NCI-H748 (cell line): ENCODE measurements at regions not wholly inside any gene's neighbourhood (a gene's known extent, or its start where the extent isn't known, plus 50 kb on each side); places are given as distances from the start of the nearest gene placed in this dataset.
A peak's percentile ranks its signal among the peaks of the same experiment; 100 is the strongest.
"Not testable (repeated sequence)": the region's sequence is repeated elsewhere in the genome, so short reads cannot be mapped to it uniquely, and the experiment has no call there.

ENCODE experiments used
- DNase-seq: peaks from one replicate; lab custom pipeline; 2025; ENCODE audit not compliant: unreplicated experiment; lab: John Stamatoyannopoulos, UW

DNA sequence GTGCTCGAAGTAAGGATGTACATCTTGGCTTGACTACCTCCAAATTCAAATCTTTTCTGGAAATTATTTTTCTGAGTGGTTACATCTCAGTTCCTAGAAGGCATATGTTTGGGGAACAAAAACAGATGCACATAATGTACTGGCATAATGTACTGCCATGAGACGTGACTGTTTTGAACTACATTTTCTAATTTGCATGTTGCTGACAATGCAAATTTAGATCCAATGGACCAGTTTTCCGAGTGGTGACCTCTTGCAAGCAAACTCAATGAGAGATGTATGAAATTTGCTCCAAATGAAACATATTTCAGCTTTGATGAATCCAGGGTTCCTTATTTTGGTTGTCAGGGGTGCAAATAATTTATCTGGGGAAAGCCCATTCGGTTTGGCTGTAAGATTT is 694.3 kb downstream of the GRXCR1 start:
- DNase-seq, result no peak

DNA sequence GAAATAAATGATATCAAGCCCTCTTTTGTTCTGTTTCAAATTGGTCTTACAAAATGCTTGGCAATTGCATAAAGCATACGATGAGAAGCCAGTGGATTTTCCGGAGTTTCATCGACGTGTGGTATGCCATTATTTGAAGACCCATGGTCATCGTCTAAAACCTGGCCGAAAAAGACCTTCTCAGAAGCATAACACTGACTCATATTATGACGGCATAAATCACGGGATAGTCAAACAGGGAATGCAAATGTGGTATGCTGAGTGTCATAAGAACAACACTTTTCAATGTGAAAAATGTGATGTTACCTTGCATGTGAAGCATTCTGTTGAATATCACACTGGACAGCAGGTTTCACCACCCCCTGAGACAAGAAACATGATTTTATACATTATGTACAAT is 695.2 kb downstream of the GRXCR1 start:
- DNase-seq, result no peak

DNA sequence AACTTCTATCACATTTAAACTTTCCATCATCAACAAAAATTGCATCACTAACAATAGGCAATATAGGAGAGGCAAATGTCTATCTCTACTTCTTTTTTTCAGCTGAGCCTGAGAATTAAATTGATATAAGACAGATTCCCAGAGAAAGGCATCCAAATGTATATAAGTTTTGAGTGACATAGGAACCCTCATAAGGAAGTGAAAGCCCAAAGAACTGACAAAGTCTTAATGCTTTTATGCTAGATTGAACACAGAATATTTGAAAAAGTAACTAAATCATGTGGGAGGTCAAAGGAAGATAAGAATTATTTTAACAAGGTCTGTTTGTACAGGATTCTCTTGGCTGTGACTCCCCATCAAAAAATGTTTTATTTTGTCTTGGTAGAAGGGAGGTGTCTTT is 714.9 kb downstream of the GRXCR1 start:
- DNase-seq, result no peak

DNA sequence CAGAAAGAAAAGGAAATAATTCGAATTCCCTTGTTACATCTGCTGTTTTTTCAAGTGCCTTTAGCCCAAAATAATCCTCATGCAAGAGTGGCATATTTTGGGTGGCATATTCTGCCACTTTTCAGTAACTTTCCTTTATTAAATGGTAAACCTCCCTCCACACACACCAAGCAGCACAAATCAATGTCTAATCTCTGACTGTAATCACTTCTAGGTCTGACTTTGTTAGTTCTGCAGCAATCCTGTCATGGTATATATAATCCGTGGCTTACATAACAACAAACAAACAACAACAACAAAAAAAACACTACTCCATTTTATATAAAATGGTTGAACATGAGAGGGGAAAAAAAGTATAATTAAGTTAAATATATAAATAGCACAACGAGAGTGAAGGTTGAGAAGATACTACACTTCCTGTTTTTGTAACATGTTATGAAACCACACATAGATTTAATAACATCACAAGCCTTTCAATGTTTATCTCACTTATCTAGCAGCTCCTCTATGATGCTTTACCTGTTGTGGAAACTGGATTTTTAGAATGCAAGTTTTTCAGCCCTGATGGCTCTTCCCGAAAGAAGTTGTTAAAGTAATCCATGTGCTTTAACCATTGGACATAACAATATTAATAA is 715.4 kb downstream of the GRXCR1 start:
- no peak for DNase-seq

DNA sequence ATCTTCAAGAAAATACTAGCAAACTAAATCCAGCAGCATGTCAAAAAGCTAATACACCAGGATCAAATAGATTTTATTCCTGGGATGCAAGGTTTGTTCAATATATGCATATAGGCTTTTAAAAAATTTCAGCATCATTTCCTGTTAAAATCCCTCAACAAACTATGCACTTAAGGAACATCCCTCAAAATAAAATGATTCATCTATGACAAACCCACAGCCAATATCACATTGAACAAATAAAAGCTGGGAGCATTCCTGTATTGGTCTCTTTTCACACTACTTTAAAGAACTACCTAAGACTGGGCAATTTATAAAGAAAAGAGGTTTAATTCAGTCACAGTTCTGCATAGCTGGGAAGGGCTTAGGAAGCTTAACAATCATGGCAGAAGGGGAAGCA is 726.7 kb downstream of the GRXCR1 start:
- DNase-seq, result no peak

DNA sequence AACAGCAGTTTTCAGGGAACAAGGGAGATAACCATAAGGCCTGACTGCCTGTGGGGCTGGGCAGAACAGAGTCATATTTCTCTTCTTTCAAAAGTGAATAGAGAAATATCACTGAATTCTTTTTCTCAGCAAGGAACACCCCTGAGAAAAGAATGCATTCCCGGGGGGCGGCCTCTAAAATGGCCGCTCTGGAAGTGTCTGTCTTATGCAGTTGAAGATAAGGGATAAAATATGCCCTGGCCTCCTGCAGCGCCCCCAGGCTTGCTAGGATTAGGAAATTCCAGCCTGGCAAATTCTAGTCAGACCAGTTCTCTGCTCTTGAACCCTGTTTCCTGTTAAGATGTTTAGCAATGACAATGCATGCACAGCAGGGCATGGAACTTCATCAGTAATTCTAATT is 745.4 kb downstream of the GRXCR1 start:
- not testable (repeated sequence) for DNase-seq

DNA sequence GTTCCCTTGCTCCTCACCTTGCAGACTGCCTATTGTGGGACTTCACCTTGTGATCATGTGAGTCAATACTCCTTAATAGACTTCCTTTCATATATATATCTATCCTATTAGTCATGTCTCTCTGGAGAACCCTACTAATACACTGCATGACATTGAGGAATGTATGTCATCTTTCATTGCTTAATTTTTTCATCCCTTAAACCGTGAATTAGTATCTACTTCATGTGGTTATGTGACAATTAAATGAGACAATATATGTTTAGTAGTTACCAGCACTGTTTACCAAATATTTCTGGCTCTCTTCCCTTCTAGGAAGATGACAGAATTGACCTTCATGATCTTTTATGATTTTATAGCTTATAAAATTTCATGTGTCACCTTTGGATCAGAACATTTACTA is 759.5 kb downstream of the GRXCR1 start:
- DNase-seq, result no peak

DNA sequence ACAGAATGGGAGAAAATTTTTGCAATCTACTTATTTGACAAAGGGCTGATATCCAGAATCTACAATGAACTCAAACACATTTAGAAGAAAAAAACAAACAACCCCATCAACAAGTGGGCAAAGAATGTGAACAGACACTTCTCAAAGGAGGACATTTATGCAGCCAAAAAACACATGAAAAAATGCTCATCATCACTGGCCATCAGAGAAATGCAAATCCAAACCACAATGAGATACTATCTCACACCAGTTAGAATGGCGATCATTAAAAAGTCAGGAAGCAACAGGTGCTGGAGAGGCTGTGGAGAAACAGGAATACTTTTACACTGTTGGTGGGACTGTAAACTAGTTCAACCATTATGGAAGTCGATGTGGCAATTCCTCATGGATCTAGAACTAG is 767.0 kb downstream of the GRXCR1 start:
- not testable (repeated sequence) for DNase-seq

DNA sequence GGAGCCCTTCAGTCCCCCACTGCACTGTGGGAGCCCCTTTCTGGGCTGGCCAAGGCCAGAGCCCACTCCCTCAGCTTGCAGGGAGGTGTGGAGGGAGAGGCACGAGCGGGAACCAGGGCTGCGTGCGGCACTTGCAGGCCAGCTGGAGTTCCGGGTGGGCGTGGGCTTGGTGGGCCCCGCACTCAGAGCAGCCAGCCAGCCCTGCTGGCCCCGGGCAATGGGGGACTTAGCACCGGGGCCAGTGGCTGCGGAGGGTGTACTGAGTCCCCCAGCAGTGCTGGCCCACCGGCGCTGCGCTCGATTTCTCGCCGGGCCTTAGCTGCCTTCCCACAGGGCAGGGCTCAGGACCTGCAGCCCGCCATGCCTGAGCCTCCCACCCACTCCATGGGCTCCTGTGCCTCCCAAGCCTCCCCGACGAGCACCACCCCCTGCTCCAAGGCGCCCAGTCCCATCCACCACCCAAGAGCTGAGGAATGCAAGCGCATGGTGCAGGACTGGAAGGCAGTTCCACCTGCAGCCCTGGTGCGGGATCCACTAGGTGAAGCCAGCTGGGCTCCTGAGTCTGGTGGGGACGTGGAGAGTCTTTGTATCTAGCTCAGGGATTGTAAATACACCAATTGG is 776.2 kb downstream of the KCTD8 start:
- not testable (repeated sequence) for DNase-seq

DNA sequence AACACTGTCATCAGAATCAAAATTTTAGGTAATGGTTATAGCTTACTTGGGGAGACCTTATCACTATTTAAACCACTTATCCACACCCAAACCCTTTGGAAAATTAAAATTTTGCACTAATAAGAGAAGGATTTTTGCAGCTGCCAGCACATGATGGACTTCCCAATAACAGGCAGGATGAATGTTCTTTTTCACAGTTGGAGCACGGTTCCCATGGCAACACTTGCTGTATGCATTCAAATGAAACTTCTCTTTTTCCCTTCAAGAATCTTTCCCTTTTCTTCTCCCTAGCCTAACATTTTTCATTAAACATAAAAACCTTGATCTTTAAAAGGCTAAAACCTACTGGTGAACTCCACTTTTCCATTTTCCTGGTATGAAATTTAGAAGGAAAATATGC is 768.2 kb downstream of the KCTD8 start:
- peak; percentile 27 for DNase-seq

DNA sequence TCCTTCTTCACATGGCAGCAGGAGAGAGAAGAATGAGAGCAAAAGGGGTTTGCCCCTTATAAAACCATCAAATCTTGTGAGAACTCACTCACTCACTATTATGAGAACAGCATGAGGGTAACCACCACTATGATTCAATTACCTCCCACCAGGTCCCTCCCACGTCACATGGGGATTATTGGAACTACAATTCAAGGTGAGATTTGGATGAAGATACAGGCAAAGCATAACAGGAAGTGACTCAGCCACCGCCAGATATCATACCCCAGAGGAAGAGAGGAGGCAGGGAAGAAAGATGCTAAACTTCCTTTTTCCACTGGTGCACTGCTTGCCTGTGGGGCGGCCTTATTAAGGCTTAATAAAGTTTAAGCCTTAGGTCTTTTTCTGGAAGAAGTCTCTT is 766.1 kb downstream of the KCTD8 start:
- DNase-seq, result no peak

DNA sequence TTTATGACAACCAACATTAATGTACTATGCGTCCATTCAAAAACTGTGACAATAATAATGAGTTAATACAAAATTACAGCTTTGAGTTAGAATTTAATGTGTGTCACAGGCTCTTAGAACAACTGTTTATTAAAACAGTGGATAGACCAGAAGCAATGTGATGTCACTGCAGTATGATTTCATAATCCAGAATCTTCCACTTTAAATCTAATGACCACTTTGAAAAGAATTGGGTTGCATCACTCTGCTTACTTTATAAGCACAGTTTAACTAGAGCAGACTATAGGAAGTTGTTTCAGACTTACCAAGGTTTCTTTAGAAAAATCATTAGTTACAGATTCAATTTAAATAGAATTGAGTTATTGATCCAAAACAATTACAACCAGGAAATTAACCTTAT is 758.5 kb downstream of the KCTD8 start:
- no peak for DNase-seq

DNA sequence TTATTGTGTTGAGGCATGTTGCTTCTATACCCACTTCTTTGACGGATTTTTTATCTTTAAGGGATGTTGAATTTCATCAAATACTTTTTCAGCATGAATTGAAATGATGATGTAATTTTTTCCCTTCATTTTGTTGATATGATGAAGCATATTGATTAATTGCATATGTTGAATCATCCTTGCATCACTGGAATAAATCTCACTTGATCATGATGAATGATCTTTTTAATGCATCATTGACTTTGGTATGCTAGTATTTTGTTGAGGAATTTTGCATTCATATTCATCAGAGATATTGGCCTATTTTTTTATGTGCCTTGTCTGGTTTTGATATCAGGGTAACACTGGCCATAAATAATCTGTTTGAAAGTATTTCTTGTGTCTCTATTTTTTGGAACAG is 754.7 kb downstream of the KCTD8 start:
- DNase-seq, result no peak

DNA sequence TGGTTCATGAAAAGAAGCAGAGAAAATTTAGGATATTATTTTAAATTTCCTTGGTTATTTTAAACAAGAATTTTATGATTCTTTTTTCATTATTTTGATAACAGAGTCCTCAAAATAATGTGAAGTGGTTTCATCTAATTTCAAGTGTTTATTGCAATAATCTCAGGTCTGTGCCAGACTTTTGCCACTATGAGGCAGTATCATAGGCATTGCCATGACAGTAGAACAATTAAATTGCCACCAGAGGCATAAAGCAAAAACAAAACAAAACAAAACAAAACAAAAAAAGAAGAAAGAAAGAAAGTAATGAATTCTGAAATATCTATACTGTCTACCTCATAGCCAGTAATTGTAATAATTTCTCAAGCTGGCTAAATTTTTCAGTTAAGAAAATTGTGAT is 739.2 kb downstream of the KCTD8 start:
- no peak for DNase-seq

DNA sequence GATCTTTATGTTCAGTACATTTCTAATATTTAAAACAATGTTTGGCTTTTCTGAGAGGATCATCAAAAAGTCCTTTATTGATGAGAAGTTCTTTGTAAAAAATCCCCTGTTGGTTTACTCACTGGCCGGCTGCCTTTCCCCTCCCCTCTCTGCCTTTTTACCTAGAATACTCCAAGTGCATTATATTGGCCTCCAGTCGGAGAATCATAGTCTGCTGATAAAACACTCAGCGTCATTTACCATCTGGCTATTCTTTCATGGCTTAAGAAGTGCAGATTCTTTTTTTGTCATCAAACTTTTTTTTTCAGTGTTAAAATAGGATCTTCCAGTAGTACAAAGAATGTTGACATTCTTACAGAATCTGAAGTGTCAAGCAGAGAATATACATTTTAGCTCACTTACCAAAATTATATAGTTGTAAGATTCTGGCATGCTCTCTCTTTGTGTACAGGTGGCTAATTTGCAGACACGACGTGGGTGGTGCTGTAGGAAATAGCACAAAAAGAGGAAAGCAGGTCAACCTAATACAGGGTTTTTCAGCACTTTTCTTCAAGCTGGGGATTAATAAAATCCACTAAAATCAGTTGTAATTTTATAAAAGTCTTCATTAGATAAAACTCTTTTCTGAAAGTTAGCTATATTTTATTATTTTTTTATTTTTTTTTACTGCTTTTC is 731.8 kb downstream of the KCTD8 start:
- peak; percentile 13 for DNase-seq

DNA sequence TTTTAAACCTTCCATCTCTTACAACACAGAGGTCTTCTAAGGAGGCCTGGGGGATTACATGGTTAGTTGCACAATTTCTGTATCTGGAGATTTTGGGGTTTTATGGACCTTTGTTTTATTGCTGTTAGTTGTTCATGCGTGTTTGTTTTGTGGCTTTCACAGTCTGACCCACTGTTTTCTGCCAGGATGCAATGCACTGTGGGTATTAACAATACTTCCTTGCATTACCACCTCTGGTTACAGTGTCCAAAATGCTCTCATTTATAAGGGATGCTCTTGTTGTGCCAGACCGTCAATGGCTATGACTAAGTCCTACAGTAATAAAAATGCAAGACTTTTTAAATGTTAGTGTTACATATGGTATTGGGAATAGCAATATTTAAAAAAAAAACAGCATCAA is 730.2 kb downstream of the KCTD8 start:
- no peak for DNase-seq

DNA sequence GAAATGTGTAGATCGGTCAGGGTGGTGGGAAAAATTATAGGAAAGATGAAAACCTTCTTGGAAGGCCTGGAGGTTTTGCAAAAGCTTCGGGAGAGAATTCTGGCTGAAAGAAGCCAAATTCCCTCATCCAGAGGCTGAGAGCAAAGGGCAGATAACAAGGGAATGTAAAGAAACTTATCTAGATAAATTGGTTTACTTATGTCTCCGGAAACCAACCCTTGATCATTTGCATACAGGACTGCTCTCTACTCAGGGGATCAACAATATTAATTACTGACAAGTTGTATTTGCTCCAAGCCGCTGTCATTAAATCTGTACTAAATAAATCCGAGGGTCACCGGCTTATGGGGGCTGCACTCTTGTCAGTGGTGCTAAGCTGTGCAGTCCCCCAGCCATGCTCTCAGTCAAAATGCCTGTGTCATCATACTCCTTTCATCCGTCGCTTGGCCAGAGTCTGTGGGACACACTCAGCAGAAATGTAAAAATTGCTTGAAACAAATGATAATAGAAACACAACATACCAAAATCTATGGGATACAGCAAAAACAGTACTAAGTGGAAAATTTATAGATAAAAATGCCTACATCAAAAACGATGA is 715.7 kb downstream of the KCTD8 start:
- no peak for DNase-seq

DNA sequence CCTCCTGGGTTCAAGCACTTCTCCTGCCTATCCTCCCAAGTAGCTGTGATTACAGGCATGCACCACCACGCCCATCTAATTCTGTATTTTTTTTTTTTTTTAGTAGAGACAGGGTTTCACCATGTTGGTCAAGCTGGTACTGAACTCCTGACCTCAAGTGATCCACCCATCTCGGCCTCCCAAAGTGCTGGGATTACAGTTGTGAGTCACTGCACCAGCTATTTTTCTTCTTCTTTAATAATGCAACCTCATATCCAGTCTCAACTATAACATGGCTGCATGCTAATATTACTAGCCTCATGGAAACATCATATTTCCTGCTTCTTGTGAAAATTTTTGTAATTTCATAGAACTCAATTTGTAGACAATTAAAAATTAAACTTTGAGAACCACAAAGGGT is 706.5 kb downstream of the KCTD8 start:
- no peak for DNase-seq

DNA sequence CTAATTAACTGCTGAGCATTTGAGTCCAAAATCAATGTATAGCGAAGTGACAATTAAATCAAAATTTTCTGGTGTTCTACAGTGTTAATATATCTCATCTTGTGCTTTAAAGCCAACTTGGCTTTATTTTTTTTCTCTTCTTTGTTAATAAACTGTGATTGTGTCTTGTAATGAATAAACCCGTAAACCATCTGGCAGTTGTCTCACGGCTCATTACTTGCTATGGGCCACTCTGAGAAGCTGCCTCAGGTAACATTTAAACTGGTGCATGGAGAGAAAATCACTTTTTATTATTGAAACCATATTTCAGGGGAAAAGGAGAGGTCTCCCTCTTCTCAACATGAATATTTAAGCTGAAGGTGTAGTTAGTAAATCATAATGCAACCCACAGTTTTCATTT is 694.0 kb downstream of the KCTD8 start:
- DNase-seq, result no peak

DNA sequence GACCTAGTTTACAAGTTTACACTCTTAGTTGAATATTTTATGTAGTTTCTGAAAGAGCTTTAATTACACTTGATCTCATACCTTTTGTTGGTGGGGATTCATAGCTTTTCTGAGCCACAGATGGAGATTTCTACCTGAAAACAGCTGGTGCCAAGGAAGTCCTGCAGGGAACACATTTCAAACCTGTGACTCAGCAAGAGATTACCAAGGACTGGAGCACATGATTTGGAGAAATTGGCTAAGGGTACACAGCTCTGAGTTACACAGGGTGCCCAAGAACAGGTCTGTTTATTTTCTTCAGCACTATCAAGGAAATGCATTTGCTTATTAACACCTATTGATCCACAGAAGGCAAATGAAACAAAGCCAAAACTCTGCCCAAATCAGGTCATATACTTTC is 691.5 kb downstream of the KCTD8 start:
- DNase-seq, result no peak

DNA sequence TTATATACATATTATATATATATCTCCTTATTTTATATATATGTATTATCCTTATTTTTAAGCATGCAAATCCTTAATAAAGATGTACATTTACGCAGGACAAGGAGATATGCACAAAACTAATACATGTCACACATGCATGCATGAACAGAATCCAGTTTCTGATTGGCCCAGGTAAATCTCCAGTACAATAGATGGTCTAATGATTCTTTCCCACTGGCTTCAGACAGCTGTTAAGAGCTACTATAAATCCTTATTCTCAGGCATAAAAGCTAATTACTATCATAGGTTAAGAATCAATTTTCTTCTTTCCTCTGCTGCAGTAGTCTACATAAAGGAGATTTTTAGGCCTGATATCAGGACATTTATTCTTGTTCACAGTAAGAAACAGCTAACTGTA is 689.8 kb downstream of the KCTD8 start:
- peak; percentile 2 for DNase-seq

DNA sequence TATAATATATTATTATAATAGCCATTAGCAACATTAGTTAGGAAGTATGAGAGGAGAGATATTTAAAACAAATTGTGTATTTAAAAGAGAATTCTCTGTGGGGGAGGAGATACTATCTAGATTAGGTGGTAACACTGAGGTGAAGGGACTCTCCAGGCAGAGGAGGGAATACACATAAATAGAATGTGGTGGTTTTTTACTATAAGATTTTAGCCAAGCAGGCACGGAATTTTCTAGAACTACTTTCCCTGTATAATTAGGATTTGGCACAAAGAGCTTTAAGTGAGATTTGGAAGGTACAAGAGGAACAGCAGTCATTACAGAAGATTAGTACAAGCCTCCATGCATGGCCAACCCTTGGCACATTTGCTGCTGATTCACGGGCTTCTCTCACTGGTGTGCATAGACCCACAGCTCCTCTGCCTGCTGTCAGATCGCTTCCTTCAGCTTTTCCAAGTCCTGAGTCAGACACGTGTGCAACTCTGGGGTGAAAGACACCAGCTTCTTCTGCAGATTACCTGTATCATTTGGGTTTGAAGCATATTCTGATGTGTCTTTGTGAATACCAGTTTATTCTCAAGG is 685.5 kb downstream of the KCTD8 start:
- DNase-seq, result peak; percentile 17
